Neural progenitor cell (in vitro differentiated cells): ENCODE measurements at regions not wholly inside any gene's neighbourhood (a gene's known extent, or its start where the extent isn't known, plus 50 kb on each side); places are given as distances from the start of the nearest gene placed in this dataset.
A peak's percentile ranks its signal among the peaks of the same experiment; 100 is the strongest.

Source experiments
- DNase-seq: peaks from one replicate; pipeline ENCODE4 v3.0.0-alpha.2; 2016; ENCODE audit warnings: low spot score
- H2AFZ ChIP-seq: fragments of 200-600 bp; sonication (generic); replicated peaks from 2 replicates; pipeline ENCODE4 v1.6.1; 2016; ENCODE audit warnings: antibody characterized with exemption
- H3F3A ChIP-seq: fragments of 200-600 bp; sonication (generic); 2 replicates; pipeline ENCODE4 v1.6.1; 2016; ENCODE audit warnings: antibody characterized with exemption, low read depth
- H3K27ac ChIP-seq: fragments of 200-600 bp; sonication (generic); 2 replicates; pipeline ENCODE4 v1.5.1; 2016; ENCODE audit warnings: mild to moderate bottlenecking
- H3K27me3 ChIP-seq: fragments of 200-600 bp; sonication (generic); 2 replicates; pipeline ENCODE4 v1.6.1; 2016; ENCODE audit warnings: mild to moderate bottlenecking, moderate library complexity
- H3K36me3 ChIP-seq: fragments of 200-600 bp; sonication (generic); 2 replicates; pipeline ENCODE4 v1.5.1; 2016
- H3K4me1 ChIP-seq: fragments of 200-600 bp; sonication (generic); 2 replicates; pipeline ENCODE4 v1.6.1; 2016; ENCODE audit warnings: mixed run types
- H3K4me2 ChIP-seq: fragments of 200-600 bp; sonication (generic); 2 replicates; pipeline ENCODE4 v1.6.1; 2016
- H3K4me3 ChIP-seq: fragments of 200-600 bp; sonication (generic); 2 replicates; pipeline ENCODE4 v1.5.1; 2016
- H3K79me2 ChIP-seq: fragments of 200-600 bp; sonication (generic); 2 replicates; pipeline ENCODE4 v1.6.1; 2016; ENCODE audit warnings: low read depth
- H3K9ac ChIP-seq: fragments of 200-600 bp; sonication (generic); 2 replicates; pipeline ENCODE4 v1.6.1; 2016
- H3K9me3 ChIP-seq: fragments of 200-600 bp; sonication (generic); 2 replicates; pipeline ENCODE4 v1.5.1; 2016; ENCODE audit warnings: low read depth
- H4K20me1 ChIP-seq: fragments of 200-600 bp; sonication (generic); 2 replicates; pipeline ENCODE4 v1.6.1; 2016; ENCODE audit warnings: low read depth
- H3K27ac Mint-ChIP-seq: 3 replicates; pipeline ENCODE4 v1.8.0; 2021; ENCODE audit warnings: mixed read lengths
- H3K27me3 Mint-ChIP-seq: 2 replicates; pipeline ENCODE4 v1.8.0; 2022; ENCODE audit warnings: low read depth, mild to moderate bottlenecking, inconsistent platforms, moderate library complexity, mixed read lengths; ENCODE audit not compliant: insufficient read depth
- H3K36me3 Mint-ChIP-seq: 3 replicates; pipeline ENCODE4 v1.8.0; 2021; ENCODE audit warnings: mixed read lengths
- H3K4me1 Mint-ChIP-seq: 3 replicates; pipeline ENCODE4 v1.8.0; 2021; ENCODE audit warnings: mixed read lengths
- H3K4me3 Mint-ChIP-seq: 3 replicates; pipeline ENCODE4 v1.8.0; 2021; ENCODE audit warnings: mild to moderate bottlenecking, moderate library complexity, mixed read lengths
- H3K9me3 Mint-ChIP-seq: 3 replicates; pipeline ENCODE4 v1.8.0; 2020; ENCODE audit warnings: mixed read lengths
- EZH2 ChIP-seq: fragments of 200-600 bp; sonication (generic); IDR thresholded peaks from 2 replicates; pipeline ENCODE4 v1.6.1; 2017; ENCODE audit warnings: antibody characterized with exemption, mild to moderate bottlenecking, moderate library complexity
- EZH2phosphoT487 ChIP-seq: fragments of 200-600 bp; sonication (generic); IDR thresholded peaks from 2 replicates; pipeline ENCODE4 v1.6.1; 2017; ENCODE audit warnings: antibody characterized with exemption
- TF ChIP-seq, protein P1 (sequence below): fragments of 200-600 bp; sonication (generic); IDR thresholded peaks from 2 replicates; pipeline ENCODE4 v1.5.1; 2017; ENCODE audit warnings: antibody characterized with exemption, mild to moderate bottlenecking

DNA sequence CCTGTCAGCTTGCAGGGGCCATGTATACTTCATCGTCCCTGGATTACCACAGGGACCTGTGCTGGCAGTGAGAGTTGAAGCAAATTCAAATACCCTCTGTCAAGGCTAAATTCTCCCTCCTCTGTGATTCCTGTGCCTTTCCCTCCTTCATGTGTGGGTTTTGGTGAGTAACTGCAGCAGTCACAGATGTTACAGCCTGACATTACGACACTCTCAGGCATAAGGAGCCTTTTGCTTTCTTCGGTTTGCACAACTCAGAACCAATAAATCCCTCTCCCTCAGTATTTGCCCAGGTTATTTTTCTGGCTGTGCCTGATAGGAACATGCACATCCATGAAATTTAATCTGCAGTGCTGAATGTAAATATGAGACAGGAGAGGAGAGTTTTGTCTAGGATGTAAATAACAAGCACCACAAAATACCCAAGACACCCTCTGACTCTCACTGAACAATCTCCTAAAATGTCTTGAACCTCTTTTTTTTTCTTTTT, 997.2 kb upstream of the GHITM start:
- Mint-ChIP-seq H3K27ac (no peak overlapping the region), H3K4me1 (no peaks in the 10 kb centered on the region), H3K36me3 (no peaks in the 10 kb centered on the region), H3K4me3 (no peak overlapping the region), H3K27me3 (peaks cover 2% of the 10 kb centered on the region), H3K9me3 (no peaks in the 10 kb centered on the region)
- Histone ChIP-seq H3K4me1 (no peaks in the 10 kb centered on the region), H3F3A (no peaks in the 10 kb centered on the region), H3K9ac (no peak overlapping the region), H3K27me3 (no peaks in the 10 kb centered on the region), H3K9me3 (no peaks in the 10 kb centered on the region), H3K4me3 (no peak overlapping the region), H3K4me2 (no peak overlapping the region), H3K79me2 (no peaks in the 10 kb centered on the region), H3K36me3 (no peaks in the 10 kb centered on the region), H2AFZ (no peak overlapping the region), H3K27ac (no peak overlapping the region), H4K20me1 (no peaks in the 10 kb centered on the region)
- DNase-seq, result no peak
- TF ChIP-seq, protein P1, sequence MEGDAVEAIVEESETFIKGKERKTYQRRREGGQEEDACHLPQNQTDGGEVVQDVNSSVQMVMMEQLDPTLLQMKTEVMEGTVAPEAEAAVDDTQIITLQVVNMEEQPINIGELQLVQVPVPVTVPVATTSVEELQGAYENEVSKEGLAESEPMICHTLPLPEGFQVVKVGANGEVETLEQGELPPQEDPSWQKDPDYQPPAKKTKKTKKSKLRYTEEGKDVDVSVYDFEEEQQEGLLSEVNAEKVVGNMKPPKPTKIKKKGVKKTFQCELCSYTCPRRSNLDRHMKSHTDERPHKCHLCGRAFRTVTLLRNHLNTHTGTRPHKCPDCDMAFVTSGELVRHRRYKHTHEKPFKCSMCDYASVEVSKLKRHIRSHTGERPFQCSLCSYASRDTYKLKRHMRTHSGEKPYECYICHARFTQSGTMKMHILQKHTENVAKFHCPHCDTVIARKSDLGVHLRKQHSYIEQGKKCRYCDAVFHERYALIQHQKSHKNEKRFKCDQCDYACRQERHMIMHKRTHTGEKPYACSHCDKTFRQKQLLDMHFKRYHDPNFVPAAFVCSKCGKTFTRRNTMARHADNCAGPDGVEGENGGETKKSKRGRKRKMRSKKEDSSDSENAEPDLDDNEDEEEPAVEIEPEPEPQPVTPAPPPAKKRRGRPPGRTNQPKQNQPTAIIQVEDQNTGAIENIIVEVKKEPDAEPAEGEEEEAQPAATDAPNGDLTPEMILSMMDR, result no peak
- TF ChIP-seq EZH2 (no peak), EZH2phosphoT487 (no peak)

DNA sequence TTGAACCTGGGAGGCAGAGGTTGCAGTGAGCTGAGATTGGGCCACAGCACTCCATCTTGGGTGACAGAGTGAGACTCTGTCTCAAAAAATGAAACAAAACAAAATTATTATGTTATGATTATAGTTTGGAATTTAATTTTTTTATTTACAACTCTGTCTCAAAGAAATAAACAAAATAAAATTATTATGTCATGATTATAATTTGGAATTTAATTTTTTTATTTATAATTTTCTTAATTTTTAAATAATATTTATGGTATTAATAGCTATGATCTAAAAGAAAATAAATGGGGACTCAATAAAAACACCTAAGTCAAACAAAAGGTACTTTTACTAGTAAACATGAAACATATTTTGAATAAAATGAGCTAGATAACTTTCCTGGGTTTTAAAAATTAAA, 994.8 kb upstream of the GHITM start:
- H3K27ac Mint-ChIP-seq, result no peak overlapping the region
- Histone ChIP-seq H3K4me1 (no peaks in the 10 kb centered on the region), H3K4me2 (no peak overlapping the region), H2AFZ (no peak overlapping the region), H3K9ac (no peak overlapping the region), H3K79me2 (no peaks in the 10 kb centered on the region), H3K4me3 (no peak overlapping the region), H3K27ac (no peak overlapping the region), H3K9me3 (no peaks in the 10 kb centered on the region), H3F3A (no peaks in the 10 kb centered on the region), H3K36me3 (no peaks in the 10 kb centered on the region), H3K27me3 (no peaks in the 10 kb centered on the region), H4K20me1 (no peaks in the 10 kb centered on the region)
- H3K36me3 Mint-ChIP-seq, result no peaks in the 10 kb centered on the region
- DNase-seq, result no peak
- no peak overlapping the region for H3K4me3 Mint-ChIP-seq
- no peaks in the 10 kb centered on the region for H3K9me3 Mint-ChIP-seq
- TF ChIP-seq EZH2 (no peak), EZH2phosphoT487 (no peak)
- TF ChIP-seq, protein P1, result no peak
- H3K4me1 Mint-ChIP-seq, result no peaks in the 10 kb centered on the region
- H3K27me3 Mint-ChIP-seq, result peaks cover 3% of the 10 kb centered on the region

DNA sequence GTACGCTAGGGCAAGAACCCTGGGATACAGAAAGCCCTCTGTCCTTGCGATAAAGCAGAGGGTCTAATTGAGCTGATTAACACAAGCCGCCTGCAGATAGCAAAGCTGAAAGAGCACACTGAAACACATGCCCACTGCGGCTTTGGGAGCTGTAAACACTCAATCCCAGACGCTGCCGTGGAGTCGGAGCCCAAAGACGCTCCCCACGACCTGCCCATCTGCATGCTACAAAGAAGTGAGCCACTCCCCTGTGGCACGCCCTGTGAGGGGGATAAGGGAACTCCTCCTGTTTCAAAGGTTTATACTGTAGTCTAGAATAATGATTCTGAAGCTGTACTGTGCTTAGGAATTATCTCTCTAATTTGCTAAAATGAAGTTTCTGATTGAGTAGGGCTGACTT, 985.6 kb upstream of the GHITM start:
- H3K27me3 Mint-ChIP-seq, result peaks cover 3% of the 10 kb centered on the region
- H3K27ac Mint-ChIP-seq, result no peak overlapping the region
- no peak overlapping the region for H3K9ac ChIP-seq
- H2AFZ ChIP-seq, result peak overlapping the region; percentile 63
- peaks cover 13% of the 10 kb centered on the region for H3K4me1 Mint-ChIP-seq
- no peaks in the 10 kb centered on the region for H3K9me3 Mint-ChIP-seq
- no peaks in the 10 kb centered on the region for H3K9me3 ChIP-seq
- no peak overlapping the region for H3K27ac ChIP-seq
- no peak overlapping the region for H3K4me3 Mint-ChIP-seq
- H3K36me3 ChIP-seq, result no peaks in the 10 kb centered on the region
- H3K4me3 ChIP-seq, result no peak overlapping the region
- DNase-seq, result peak; percentile 15
- peaks cover 18% of the 10 kb centered on the region for H3K4me1 ChIP-seq
- H3F3A ChIP-seq, result peaks cover 6% of the 10 kb centered on the region
- H3K79me2 ChIP-seq, result no peaks in the 10 kb centered on the region
- no peaks in the 10 kb centered on the region for H4K20me1 ChIP-seq
- TF ChIP-seq EZH2phosphoT487 (no peak), EZH2 (no peak)
- TF ChIP-seq, protein P1, result no peak
- no peak overlapping the region for H3K4me2 ChIP-seq
- no peaks in the 10 kb centered on the region for H3K36me3 Mint-ChIP-seq
- H3K27me3 ChIP-seq, result no peaks in the 10 kb centered on the region
